ENCODE measurements at regions not wholly inside any gene's neighbourhood (a gene's known extent, or its start where the extent isn't known, plus 50 kb on each side); places are given as distances from the start of the nearest gene placed in this dataset.
"Not testable (repeated sequence)": the region's sequence is repeated elsewhere in the genome, so short reads cannot be mapped to it uniquely, and the experiment has no call there.

- DNase-seq: no peak
Observed at GRCh38 chr2:144826105-144826504, 306.2 kb upstream of the ZEB2 start.

GRCh38 chr2:144825331-144826020 is 305.6 kb upstream of the ZEB2 start:
- no peak for DNase-seq

- DNase-seq: no peak
Observed at GRCh38 chr2:144824306-144825080, 304.6 kb upstream of the ZEB2 start.

GRCh38 chr2:144822966-144823365 is 303.0 kb upstream of the ZEB2 start:
- DNase-seq: no peak

GRCh38 chr2:144812288-144812687 is 292.4 kb upstream of the ZEB2 start:
- DNase-seq: no peak

GRCh38 chr2:144801766-144802165 is 281.8 kb upstream of the ZEB2 start:
- peak; percentile 94 for DNase-seq

- DNase-seq: no peak
Observed at GRCh38 chr2:144801325-144801724, 281.4 kb upstream of the ZEB2 start.

- no peak for DNase-seq
Observed at GRCh38 chr2:144798989-144799388, 279.1 kb upstream of the ZEB2 start.

- no peak for DNase-seq
Observed at GRCh38 chr2:144798034-144798433, 278.1 kb upstream of the ZEB2 start.

GRCh38 chr2:144796936-144797335 is 277.0 kb upstream of the ZEB2 start:
- DNase-seq: no peak

- no peak for DNase-seq
Observed at GRCh38 chr2:144796164-144796563, 276.2 kb upstream of the ZEB2 start.

GRCh38 chr2:144785253-144785652 is 265.3 kb upstream of the ZEB2 start:
- no peak for DNase-seq

- DNase-seq: peak; percentile 7
Observed at GRCh38 chr2:144780983-144781382, 261.1 kb upstream of the ZEB2 start.

- DNase-seq: peak; percentile 46
Observed at GRCh38 chr2:144776766-144777165, 256.8 kb upstream of the ZEB2 start.

- no peak for DNase-seq
Observed at GRCh38 chr2:144774809-144775208, 254.9 kb upstream of the ZEB2 start.

GRCh38 chr2:144771348-144771747 is 251.4 kb upstream of the ZEB2 start:
- no peak for DNase-seq

- no peak for DNase-seq
Observed at GRCh38 chr2:144770616-144771230, 250.8 kb upstream of the ZEB2 start.

- not testable (repeated sequence) for DNase-seq
Observed at GRCh38 chr2:144760939-144761338, 241.0 kb upstream of the ZEB2 start.

- DNase-seq: peak; percentile 38
Observed at GRCh38 chr2:144759746-144760145, 239.8 kb upstream of the ZEB2 start.

GRCh38 chr2:144758196-144758595 is 238.3 kb upstream of the ZEB2 start:
- peak; percentile 83 for DNase-seq

- peak; percentile 75 for DNase-seq
Observed at GRCh38 chr2:144753416-144753815, 233.5 kb upstream of the ZEB2 start.

GRCh38 chr2:144751142-144751905 is 231.4 kb upstream of the ZEB2 start:
- no peak for DNase-seq

GRCh38 chr2:144749188-144749587 is 229.3 kb upstream of the ZEB2 start:
- DNase-seq: no peak
